NCI-H146 treated with DMSO at 0.1 percent for 48 hours (cell line): ENCODE measurements at regions not wholly inside any gene's neighbourhood (a gene's known extent, or its start where the extent isn't known, plus 50 kb on each side); places are given as distances from the start of the nearest gene placed in this dataset.
"Not testable (repeated sequence)": the region's sequence is repeated elsewhere in the genome, so short reads cannot be mapped to it uniquely, and the experiment has no call there.

ENCODE experiments used
- DNase-seq: peaks from one replicate; lab custom pipeline; 2025; ENCODE audit not compliant: unreplicated experiment; lab: John Stamatoyannopoulos, UW

GRCh38 chr1:58206749-58207148, 339.8 kb downstream of the OMA1 start:
- DNase-seq = no peak

DNA sequence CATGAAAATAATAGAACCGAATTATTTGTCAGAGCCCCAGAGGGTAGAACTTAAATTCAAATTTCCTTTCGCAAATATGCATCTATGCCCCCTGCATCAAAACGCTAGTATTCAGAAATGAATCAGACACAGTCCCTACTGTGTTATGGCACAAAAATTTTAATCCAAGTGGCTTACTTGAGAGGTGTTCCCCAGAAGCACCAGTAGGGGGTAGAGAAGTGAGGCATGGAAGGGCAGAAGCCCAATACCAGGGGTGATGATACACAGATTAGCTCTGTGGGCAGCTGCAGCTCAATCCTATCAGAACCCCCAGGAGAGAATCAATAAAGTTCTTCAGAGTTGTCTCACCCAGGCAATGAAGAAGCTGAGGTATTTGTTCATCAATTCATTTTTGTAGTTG, 342.2 kb downstream of the OMA1 start:
- DNase-seq = no peak

DNA sequence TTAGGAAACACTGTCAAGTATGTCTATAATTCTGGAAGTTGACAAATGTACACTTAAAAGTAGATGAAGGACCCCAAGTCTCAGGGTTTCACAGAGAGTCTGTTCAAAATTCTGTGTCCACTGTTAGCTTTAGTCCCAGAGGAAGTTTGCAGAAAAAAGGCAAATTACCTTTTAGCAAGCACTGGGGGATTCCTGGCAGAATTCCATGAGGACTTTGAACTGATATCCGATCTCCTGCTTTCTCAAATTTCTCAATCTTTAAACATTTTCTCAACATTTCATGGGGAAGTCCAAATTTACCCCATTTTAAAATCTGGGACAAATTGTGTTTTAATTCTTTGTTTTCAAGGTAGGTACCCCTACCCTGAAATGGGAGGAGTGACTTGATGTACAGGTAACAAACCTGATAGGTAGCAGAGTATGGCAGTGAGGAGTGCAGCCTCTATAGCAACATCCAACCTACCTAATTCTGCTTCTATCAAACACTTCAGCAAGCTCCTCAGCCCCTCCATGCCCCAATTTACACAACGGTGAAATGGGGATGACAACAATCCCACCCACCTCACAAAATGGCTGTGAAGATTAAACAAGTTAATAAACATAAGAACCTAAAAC, 344.9 kb downstream of the OMA1 start:
- no peak for DNase-seq

DNA sequence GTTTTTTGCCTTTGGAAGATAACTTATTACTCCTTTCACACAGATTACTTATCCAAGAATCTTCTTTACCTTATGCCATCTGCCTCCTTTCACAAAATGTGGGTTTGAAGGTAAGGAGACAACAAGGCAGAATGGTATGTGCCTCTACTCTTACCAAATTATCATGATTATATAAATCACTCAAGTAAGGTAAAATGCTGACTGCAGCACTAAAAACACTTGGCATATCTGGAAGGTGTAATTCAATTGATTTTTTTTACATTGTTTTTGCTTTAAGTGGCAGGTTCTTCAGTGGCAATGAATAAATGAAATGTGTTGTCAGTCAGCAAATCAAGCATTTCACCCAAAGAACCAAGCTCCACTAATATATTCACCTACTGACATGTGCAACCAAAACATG, 346.1 kb downstream of the OMA1 start:
- DNase-seq = no peak

DNA sequence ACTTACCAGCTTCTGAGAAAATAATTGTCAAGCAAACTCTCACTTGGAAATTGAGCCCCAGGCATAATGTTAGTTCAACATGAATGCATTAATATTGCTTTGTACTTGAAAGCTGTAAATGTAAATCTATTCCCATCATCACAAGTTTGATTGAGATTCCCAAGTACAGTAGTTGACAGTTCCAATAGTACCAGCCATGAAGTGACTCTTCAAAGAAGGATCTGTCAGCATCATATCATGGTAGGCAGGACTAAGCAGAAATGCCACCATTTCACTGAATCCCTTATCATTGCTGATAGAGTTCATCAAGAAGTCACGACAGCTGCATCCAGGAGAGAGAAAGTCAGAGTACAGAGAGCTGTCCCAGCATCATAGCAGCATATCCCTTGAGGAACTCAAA, 348.7 kb downstream of the OMA1 start:
- no peak for DNase-seq

- peak; percentile 14 for DNase-seq
Observed at GRCh38 chr1:58190267-58190988, 356.1 kb downstream of the OMA1 start.

DNA sequence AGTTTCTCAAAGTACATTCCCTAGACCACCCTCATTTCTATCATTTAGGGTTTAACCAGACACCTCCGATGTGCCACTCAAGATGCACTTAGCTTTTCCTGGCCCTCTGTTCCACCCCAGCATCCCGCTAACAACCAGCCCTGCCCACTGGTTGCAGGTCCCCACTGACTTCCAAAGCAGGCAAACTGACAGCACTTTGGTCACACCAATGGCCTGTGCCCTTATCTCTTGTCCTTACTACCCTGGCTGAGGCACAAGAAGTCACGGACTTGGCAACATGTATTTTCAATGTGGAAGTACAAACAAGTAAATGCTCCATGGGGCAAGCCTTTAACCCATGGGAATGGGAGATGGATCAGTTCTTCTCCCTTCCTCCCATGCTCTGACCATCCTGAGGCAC, 357.1 kb downstream of the OMA1 start:
- DNase-seq = no peak

DNA sequence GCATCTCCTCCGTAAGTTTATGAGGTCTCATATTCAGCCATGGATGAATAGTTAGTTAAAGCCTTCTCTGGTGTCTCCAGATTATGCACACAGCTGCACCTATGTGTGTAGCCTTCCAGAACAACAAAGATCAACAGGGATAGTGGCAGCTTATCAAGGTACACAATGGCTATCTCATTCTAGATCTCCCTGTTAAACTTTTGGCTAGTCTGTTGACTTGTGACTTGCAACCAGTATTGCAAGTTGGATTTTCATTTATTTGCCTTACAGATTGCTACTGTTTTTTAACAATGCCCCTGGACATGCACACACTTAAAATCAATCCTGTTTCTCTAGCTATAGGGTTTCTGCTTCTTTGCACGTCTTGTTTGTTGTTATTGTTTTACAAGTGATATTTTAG, 363.2 kb downstream of the OMA1 start:
- no peak for DNase-seq

GRCh38 chr1:58180537-58180936, 366.0 kb downstream of the OMA1 start:
- no peak for DNase-seq

DNA sequence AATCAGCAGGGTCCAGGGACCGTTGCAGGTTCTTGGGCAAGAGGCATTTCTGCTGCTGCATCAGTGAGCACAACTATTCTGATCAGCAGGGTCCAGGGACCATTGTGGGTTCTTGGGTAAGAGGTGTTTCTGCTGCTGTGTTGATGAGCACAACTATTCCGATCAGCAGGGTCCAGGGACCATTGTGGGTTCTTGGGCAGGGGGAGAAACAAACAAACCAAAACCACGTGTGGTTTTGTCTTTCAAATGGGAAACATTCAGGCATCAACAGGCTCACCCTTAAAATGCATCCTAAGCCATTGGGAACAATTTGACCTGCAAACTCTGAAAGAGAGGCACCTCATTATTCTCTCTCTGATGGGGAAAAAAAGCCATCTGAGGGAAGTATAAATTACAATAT, 377.4 kb downstream of the OMA1 start:
- not testable (repeated sequence) for DNase-seq

GRCh38 chr1:58167131-58167530, 379.4 kb downstream of the OMA1 start:
- not testable (repeated sequence) for DNase-seq

GRCh38 chr1:58166417-58166816, 380.1 kb downstream of the OMA1 start:
- DNase-seq = no peak

DNA sequence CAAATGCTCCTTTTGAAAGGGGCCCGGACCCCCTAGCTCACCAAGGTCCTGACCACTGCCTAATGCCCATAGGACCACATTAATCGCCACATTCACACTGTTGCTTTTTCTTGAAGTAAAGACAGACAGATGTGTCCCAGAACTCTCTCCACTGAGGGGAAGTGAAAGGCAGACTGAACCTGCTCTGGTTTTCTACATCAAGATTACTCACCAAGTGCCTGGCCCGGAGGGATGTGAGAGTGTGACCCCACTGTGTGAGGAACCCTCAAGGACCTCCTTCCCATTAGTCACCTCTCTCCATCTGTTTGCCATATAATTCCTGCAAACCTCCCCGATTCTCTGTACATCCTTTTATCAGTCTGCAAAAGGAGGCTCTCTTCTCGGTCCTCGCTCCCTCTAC, 381.5 kb downstream of the OMA1 start:
- DNase-seq = no peak

DNA sequence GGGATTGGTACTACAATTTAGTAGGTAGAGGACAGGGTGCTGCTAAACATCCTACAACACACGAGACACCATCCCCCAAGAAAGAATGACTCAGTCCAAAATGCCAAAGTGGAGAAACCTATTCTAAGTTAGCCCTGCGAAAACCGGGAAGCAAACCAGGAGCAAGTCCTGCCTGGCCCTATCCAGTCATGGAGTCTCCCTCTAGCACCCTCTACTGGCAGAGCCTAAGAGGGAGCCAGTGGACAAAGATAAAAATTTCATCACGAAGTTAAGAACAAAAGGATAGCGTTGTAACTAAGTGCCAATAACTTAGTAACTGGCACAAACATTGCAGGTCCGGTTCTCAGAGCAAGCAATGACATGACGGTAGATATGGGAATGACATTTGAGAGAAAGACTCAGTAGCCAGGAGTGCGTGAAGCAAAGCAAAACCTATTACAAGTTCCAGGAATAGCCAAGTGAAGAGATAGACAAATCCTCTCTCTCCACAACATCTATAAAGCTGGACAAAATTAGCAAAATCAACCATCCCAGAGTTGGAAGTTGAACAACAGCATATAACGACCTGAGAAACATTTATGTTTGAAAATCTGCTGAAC, 383.5 kb downstream of the OMA1 start:
- peak; percentile 22 for DNase-seq

DNA sequence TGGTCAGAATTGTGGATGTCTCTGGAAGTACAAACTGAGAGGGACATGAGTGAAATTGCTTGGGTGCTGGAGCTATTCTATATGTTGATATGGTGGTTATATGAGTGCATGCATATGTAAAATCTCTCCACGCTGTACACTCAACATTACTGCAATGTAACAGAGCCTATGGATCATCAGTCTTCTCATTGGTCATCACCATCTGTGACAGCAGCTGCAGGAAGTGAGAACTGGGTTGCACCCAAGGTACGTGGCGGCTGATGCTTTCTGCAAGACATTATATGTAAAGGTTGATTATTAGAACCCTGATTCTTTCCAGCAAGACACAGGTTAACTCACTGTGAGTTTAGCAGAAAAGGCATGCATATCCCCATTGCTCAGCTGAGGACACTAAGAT, 387.1 kb downstream of the OMA1 start:
- no peak for DNase-seq

DNA sequence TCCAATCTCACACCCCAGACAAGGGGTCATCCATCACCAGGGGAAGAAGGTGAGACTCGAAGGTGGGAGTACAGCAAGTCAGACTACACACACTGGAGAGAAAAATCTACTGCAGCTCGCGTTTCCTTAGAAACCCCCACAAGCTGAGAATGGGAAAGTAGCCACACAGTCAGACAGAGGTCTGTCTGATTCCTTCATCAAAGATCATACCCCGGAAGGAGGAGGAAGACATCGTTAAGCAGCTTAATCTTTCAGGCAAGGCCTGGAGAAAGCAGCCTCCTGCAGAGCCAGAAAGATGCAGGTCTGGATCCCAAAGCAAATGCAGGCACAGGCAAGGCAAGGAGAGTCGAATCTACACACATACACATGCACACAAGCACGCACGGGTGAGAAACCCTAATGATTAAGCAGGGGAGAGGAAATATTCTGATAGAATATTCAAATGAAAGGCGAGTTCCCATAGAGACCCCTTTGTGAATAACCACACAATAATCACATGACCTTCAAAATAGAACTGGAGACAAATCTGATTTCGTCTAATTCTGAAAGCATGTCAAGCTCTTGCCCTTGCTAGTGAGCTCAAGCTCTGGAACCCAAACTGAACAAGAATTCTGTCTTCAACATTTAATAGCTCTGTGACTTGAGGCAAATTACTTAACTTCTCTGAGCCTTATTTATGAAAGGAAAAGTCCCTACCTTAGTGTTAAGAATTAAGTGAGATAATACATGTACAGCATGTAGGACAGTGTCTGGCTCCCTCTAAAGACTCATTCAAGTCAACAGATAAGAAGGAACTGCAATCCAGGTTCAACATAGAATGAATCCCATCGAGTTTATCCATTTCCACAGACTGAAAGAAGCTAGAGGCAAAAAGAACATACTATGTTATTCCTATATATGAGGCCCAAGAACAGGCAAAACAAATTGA, 387.8 kb downstream of the OMA1 start:
- DNase-seq = no peak

GRCh38 chr1:58158016-58158415, 388.5 kb downstream of the OMA1 start:
- no peak for DNase-seq

DNA sequence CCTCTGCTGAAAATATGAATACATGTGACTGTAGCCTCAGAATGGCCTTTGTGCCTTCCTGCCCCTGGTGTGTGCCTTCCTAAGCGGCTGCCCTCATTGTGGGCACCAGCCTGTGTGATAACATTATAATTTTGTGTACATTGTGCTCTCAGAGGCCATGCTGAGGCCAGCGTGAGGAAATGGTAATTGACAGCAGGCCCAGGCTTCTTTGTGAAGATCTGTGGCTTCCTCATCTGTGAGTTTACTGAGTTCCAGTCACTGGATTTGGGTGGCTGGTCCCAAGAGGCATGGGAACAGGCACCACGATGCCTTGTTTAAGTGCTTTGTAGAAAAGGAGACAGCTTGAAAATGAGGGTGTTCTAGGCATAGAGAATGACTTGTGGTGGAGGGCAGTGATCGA, 389.3 kb downstream of the OMA1 start:
- peak; percentile 84 for DNase-seq

DNA sequence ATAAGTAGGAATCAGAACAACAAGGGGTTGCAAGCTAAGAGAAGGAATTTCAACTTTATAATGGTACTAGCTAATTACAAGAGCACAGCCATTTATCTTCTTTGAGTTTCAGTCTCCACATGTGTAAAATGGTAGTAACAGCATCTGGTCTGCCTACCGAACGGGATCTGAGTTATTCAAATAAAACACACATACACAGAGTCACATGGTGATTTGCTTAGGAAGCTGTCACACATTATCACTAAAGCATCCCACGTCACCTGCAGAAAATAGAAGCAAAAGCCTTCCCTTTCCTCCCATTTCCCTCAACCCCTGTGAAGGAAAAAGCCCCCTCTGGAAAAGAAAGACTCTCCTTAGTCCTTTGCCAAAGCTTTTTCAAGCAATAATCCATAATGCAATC, 389.7 kb downstream of the OMA1 start:
- DNase-seq = no peak

DNA sequence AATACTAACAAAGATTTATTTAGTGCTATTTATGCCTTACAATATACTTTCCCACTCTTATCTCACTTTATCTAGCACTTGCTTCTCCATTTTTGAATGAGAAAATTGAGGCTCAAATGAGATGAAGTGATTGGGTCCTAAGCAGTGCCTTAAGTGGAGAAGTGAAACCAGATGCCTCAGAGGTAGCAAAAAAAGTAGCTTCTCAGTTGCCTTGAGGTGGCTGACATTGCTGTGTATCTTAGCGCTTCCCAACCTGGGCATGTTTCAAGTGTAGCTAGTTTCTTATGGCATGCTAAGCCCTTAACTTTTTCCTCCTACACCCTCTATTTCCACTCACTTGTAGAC, 390.4 kb downstream of the OMA1 start:
- DNase-seq = no peak

- DNase-seq = no peak
Observed at GRCh38 chr1:58155418-58156123, 391.0 kb downstream of the OMA1 start.
